Tibial nerve (tissue), 4 donors: ENCODE measurements at regions not wholly inside any gene's neighbourhood (a gene's known extent, or its start where the extent isn't known, plus 50 kb on each side); places are given as distances from the start of the nearest gene placed in this dataset.
"Not testable (repeated sequence)": the region's sequence is repeated elsewhere in the genome, so short reads cannot be mapped to it uniquely, and the experiment has no call there.

Experiments used
- DNase-seq, 2 donors: peaks; one replicate each; pipeline ENCODE4 v3.0.0-alpha.2; 2019; ENCODE audit warnings: low spot score in 2 of 2
- H3K27ac ChIP-seq, 4 donors: fragments of 200-600 bp; sonication (generic) in 3 of 4; one replicate each; pipeline ENCODE4 v1.5.1; 2017 to 2019; ENCODE audit warnings: mild to moderate bottlenecking in 1 of 4
- H3K27me3 ChIP-seq, 2 donors: fragments of 200-600 bp; sonication (generic) in 1 of 2; one replicate each; pipeline versions ENCODE4 v1.5.1 to v1.6.0; 2017 to 2019
- H3K36me3 ChIP-seq, 3 donors: fragments of 200-600 bp; sonication (generic); one replicate each; pipeline ENCODE4 v1.5.1; 2018 to 2019
- H3K4me1 ChIP-seq, 4 donors: fragments of 200-600 bp; sonication (generic) in 3 of 4; one replicate each; pipeline ENCODE4 v1.5.1; 2017 to 2019
- H3K4me3 ChIP-seq, 4 donors: fragments of 200-600 bp; sonication (generic) in 3 of 4; one replicate each; pipeline ENCODE4 v1.5.1; 2017 to 2019; ENCODE audit warnings: mild to moderate bottlenecking in 1 of 4, moderate library complexity in 1 of 4
- H3K9me3 ChIP-seq, 4 donors: fragments of 200-600 bp; sonication (generic) in 3 of 4; one replicate each; pipeline ENCODE4 v1.5.1; 2017 to 2019
- EP300 ChIP-seq, 2 donors: sonication (generic); formaldehyde crosslinking; IDR thresholded peaks; one replicate each; pipeline ENCODE4 v1.6.1; 2017; ENCODE audit warnings: antibody characterized with exemption in 2 of 2, mild to moderate bottlenecking in 1 of 2
- POLR2A ChIP-seq, 2 donors: fragments of 450-650 bp; IDR thresholded peaks; one replicate each; pipeline ENCODE4 v1.6.1; 2017; ENCODE audit warnings: antibody characterized with exemption in 2 of 2, mild to moderate bottlenecking in 2 of 2, moderate library complexity in 2 of 2
- WGBS, 2 donors: methylation state at CpG; one replicate each; pipeline ENCODE4 v1.1.5; 2018; 5-methylcytosine and 5-hydroxymethylcytosine counted together
- TF ChIP-seq, protein P1 (sequence below), 5 experiments: fragments of 200-600 bp in 3 of 5; fragments of 450-650 bp in 2 of 5; sonication (generic) in 3 of 5; IDR thresholded peaks; one replicate each; pipeline ENCODE4 v1.5.1; 2016 to 2019; ENCODE audit warnings: antibody characterized with exemption in 5 of 5, mild to moderate bottlenecking in 3 of 5, moderate library complexity in 2 of 5

DNA sequence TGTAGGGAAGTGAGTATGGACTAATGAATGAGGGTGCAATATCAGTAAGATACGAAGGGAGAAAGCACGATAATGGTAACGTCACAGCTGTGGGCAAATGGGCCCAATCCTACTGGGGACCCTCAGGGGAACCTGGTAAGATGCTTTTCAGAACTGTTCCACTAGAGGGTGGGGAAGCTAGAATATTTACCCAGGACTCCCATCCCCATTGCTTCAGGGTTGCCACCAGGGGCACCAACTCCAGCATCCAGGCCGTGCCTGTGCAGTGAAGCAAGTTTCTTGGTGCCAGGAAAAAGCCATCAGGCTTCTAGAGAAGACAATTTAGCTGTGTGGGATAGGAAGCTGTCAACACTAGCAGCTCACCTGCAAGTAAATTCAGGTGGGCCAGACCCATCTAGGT, 409.3 kb downstream of the AGTPBP1 start:
- no peaks in the 10 kb centered on the region for H3K9me3 ChIP-seq
- no peaks in the 10 kb centered on the region for H3K4me1 ChIP-seq
- DNase-seq = no peak
- H3K27me3 ChIP-seq = no peaks in the 10 kb centered on the region
- H3K27ac ChIP-seq = no peak overlapping the region
- no peak overlapping the region for H3K4me3 ChIP-seq
- no peaks in the 10 kb centered on the region for H3K36me3 ChIP-seq
- WGBS, 2 donors = 83 to 94% methylated on average over 4 of the region's 4 CpGs
- TF ChIP-seq EP300 (IDR thresholded peaks at IDR 0.05) (no peak), POLR2A (IDR thresholded peaks at IDR 0.05) (no peak)

DNA sequence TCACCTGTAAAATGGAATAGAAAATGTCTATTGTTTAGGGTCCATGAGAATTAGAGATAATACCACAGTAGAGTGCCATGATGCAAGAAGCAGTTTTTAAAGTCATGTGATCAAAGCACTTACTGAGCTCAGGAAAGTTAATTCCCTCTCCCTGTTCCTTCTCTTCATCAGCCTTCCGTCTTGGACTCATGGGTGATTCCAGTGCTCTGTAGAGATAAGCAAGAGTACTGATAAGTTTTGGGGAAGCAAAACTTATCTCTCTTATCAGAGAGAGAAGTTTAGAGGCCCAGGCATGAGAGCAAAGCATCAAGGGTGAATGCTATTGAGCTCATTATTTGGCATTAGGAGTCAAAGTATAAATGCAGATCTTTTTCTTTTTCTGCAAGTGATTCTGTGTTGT, 410.1 kb downstream of the AGTPBP1 start:
- Histone ChIP-seq H3K27ac (no peak overlapping the region), H3K9me3 (no peaks in the 10 kb centered on the region), H3K4me3 (no peak overlapping the region), H3K36me3 (no peaks in the 10 kb centered on the region), H3K27me3 (no peaks in the 10 kb centered on the region), H3K4me1 (no peaks in the 10 kb centered on the region)
- no peak for TF ChIP-seq POLR2A (IDR thresholded peaks at IDR 0.05)
- no peak for TF ChIP-seq EP300 (IDR thresholded peaks at IDR 0.05)
- TF ChIP-seq, protein P1, sequence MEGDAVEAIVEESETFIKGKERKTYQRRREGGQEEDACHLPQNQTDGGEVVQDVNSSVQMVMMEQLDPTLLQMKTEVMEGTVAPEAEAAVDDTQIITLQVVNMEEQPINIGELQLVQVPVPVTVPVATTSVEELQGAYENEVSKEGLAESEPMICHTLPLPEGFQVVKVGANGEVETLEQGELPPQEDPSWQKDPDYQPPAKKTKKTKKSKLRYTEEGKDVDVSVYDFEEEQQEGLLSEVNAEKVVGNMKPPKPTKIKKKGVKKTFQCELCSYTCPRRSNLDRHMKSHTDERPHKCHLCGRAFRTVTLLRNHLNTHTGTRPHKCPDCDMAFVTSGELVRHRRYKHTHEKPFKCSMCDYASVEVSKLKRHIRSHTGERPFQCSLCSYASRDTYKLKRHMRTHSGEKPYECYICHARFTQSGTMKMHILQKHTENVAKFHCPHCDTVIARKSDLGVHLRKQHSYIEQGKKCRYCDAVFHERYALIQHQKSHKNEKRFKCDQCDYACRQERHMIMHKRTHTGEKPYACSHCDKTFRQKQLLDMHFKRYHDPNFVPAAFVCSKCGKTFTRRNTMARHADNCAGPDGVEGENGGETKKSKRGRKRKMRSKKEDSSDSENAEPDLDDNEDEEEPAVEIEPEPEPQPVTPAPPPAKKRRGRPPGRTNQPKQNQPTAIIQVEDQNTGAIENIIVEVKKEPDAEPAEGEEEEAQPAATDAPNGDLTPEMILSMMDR (IDR thresholded peaks at IDR 0.05) = no peak
- WGBS, 2 donors = 55 to 86% methylated on average over 1 of the region's 1 CpG
- DNase-seq = no peak

DNA sequence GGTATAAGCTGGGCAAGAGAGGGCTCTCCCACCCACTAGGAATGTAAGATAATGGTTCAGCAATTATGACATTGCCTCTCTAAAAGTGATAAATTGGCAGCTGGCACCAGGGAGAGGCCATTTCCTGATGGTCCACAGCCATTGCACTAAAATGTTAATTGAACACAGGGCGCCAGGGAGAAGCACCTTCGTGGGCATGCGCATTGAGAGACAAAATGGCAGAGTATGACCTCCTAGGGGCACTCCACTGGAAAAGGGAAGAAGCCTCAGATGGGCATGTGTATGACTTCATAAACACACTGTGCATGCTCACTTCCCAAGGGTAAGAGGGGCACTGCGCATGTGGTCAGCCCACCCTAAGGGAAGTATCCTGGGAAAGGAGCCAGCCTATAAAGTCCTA, 419.2 kb downstream of the AGTPBP1 start:
- Histone ChIP-seq H3K27me3 (no peaks in the 10 kb centered on the region), H3K36me3 (no peaks in the 10 kb centered on the region), H3K4me3 (no peak overlapping the region), H3K9me3 (peaks cover 0 to 14% (median 0%) of the 10 kb centered on the region in 4 donors), H3K4me1 (no peaks in the 10 kb centered on the region), H3K27ac (no peak overlapping the region)
- WGBS, 2 donors = 71 to 87% methylated on average over 4 of the region's 4 CpGs
- TF ChIP-seq EP300 (IDR thresholded peaks at IDR 0.05) = no peak
- TF ChIP-seq, protein P1 (IDR thresholded peaks at IDR 0.05) = no peak
- TF ChIP-seq POLR2A (IDR thresholded peaks at IDR 0.05) = no peak
- DNase-seq = no peak

DNA sequence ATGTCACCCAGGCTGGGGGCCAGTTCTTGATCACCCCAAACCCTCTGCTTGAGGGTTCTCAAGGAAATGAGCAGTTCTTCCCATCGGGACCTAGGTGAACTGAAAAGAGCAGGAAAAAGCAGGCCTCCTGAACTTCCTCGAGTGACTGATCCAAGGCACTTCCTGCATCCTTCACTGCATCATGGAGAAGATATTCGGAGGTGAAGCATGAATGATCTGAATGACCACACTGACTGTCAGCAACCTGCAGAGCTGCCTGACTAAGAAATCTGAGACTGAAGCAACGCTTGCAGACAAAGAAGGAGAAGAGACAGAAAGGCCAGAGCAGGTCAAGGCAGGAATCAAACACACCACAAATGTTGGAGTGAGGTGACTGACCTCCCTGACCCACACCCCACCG, 420.2 kb downstream of the AGTPBP1 start:
- peaks cover 0 to 14% (median 0%) of the 10 kb centered on the region in 4 donors for H3K9me3 ChIP-seq
- H3K4me1 ChIP-seq = no peaks in the 10 kb centered on the region
- no peaks in the 10 kb centered on the region for H3K27me3 ChIP-seq
- no peaks in the 10 kb centered on the region for H3K36me3 ChIP-seq
- TF ChIP-seq EP300 (IDR thresholded peaks at IDR 0.05) = no peak
- TF ChIP-seq POLR2A (IDR thresholded peaks at IDR 0.05) = no peak
- TF ChIP-seq, protein P1 (IDR thresholded peaks at IDR 0.05) = no peak
- 82 to 89% methylated on average over 5 of the region's 5 CpGs for WGBS, 2 donors
- no peak overlapping the region for H3K27ac ChIP-seq
- H3K4me3 ChIP-seq = no peak overlapping the region
- DNase-seq = no peak

DNA sequence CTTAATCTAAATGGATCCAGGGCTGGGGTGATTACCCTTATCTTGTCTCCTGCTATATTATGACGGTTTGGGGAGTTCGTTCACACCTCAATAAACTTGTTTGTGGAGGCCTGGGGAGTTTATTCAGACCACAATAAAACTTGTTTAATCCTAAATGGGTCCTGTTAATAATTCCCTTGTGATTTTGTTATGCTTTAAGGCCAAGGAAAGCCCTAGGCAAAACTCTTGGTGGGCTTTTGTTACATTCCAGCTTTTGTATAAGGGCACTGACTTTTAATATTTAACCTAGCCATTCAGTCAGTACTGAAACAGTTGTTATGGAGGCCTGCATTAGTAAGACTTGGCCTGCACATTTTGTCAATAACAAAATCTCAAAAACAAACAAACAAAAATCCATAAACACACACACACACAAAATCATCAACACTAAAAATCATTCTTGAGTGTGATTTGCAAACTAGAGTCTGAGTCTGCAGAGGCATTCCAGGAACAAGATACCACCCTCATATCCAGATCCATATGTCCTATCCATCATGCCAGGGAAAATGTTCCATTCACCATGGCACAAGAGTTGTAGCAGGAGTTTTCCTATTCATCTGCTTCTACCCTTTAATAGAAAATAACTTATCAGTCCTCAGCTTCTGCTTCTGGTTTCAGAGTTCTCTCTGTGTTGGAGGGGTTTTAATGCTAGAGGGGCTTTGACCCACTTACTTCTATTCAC, 421.7 kb downstream of the AGTPBP1 start:
- no peak for TF ChIP-seq EP300 (IDR thresholded peaks at IDR 0.05)
- TF ChIP-seq POLR2A (IDR thresholded peaks at IDR 0.05) = no peak
- TF ChIP-seq, protein P1 (IDR thresholded peaks at IDR 0.05) = no peak
- WGBS, 2 donors = 81 to 88% methylated on average over 2 of the region's 2 CpGs
- no peak for DNase-seq

DNA sequence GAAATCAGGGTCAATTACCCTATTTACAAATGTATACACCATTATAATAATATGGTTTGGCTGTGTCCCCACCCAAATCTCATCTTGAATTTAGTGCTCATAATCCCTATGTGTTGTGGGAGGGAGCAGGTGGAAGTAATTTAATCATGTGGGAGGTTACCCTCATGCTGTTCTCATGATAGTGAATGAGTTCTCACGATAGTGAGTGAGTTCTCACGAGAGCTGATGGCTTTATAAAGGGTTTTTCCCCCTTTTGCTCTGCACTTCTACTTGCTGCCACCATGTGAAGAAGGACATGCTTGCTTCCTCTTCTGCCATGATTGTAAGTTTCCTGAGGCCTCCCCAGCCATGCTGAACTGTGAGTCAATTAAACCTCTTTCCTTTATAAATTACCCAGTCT, 426.2 kb downstream of the AGTPBP1 start:
- not testable (repeated sequence) for H3K27ac ChIP-seq, H3K4me1 ChIP-seq, H3K4me3 ChIP-seq, H3K36me3 ChIP-seq, H3K9me3 ChIP-seq, DNase-seq, H3K27me3 ChIP-seq
- 85 to 90% methylated on average over 2 of the region's 2 CpGs for WGBS, 2 donors

More for the DNA sequence above, 421.7 kb downstream of the AGTPBP1 start:
- H3K27ac ChIP-seq = no peak overlapping the region
- no peaks in the 10 kb centered on the region for H3K36me3 ChIP-seq
- no peaks in the 10 kb centered on the region for H3K4me1 ChIP-seq
- H3K27me3 ChIP-seq = no peaks in the 10 kb centered on the region
- no peak overlapping the region for H3K4me3 ChIP-seq
- H3K9me3 ChIP-seq = peaks cover 0 to 6% (median 0%) of the 10 kb centered on the region in 4 donors
